ENCODE measurements at regions not wholly inside any gene's neighbourhood (a gene's known extent, or its start where the extent isn't known, plus 50 kb on each side); places are given as distances from the start of the nearest gene placed in this dataset.

- TF ChIP-seq CTCF (IDR thresholded peaks at IDR 0.05) = no peak
- TF ChIP-seq POLR2A (IDR thresholded peaks at IDR 0.05) = no peak
- no peak for TF ChIP-seq EP300 (IDR thresholded peaks at IDR 0.05)
- no peak for TF ChIP-seq POLR2AphosphoS5 (IDR thresholded peaks at IDR 0.05)
These were observed 513.7 kb upstream of the EPHA6 start for GRCh38 chr3:96300743-96301142.

All from upper lobe of left lung (tissue), 4 donors.